ENCODE measurements at regions not wholly inside any gene's neighbourhood (a gene's known extent, or its start where the extent isn't known, plus 50 kb on each side); places are given as distances from the start of the nearest gene placed in this dataset.

DNA sequence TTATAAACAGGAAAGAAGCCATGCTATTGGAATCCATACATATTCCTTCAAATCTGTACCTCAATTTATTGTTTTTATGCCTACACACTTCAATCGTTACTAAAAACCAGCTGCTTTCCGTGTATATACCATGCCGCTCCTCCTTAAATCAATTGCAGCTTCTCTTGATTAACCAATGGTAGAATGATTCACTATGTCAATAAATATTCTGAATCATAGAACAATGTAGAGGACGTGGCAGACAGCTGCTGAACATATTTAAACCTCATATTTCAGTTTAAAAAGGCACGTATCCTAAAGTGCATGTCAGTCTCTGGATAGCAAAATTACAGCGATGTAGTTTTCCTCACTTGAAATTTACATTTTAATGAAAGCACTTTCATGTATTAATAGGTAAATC is 100.4 kb downstream of the MRPL39 start:
- no peaks in the 10 kb centered on the region for H4K20me1 ChIP-seq
- H3K4me1 ChIP-seq: peaks cover 4% of the 10 kb centered on the region
- H3K4me2 ChIP-seq: no peak overlapping the region
- no peaks in the 10 kb centered on the region for H3K36me3 ChIP-seq
- no peak overlapping the region for H3K27ac ChIP-seq
- no peak for TF ChIP-seq Cebpa-rat (IDR thresholded peaks at IDR 0.05)
- H3K27me3 ChIP-seq: no peaks in the 10 kb centered on the region
- peaks cover 6% of the 10 kb centered on the region for H3K9me3 ChIP-seq
- H3K9ac ChIP-seq: no peak overlapping the region
- no peak overlapping the region for H3K4me3 ChIP-seq

DNA sequence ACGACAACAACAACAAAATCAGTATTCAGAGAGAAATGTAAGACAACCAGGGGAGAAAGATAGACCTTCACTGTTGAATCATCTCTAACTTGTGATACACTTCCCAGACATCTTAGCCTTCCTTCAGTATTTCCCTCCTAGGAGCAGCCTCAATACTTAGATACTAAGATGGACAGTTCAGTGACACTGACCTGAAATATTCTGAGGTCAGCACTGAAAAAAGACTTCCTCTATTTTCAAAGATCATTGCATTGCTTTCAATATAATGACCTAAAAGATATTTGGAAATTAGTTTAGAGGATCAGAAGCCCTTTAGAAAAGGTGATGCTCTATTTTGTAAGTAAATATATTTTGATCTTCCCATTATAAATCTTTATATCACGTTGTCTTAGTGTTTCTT is 101.0 kb downstream of the MRPL39 start:
- H3K27me3 ChIP-seq: no peaks in the 10 kb centered on the region
- TF ChIP-seq Cebpa-rat (IDR thresholded peaks at IDR 0.05): no peak
- H3K4me2 ChIP-seq: no peak overlapping the region
- H3K9ac ChIP-seq: no peak overlapping the region
- H3K9me3 ChIP-seq: peaks cover 9% of the 10 kb centered on the region
- no peaks in the 10 kb centered on the region for H4K20me1 ChIP-seq
- H3K36me3 ChIP-seq: no peaks in the 10 kb centered on the region
- H3K27ac ChIP-seq: no peak overlapping the region
- peaks cover 10% of the 10 kb centered on the region for H3K4me1 ChIP-seq
- H3K4me3 ChIP-seq: no peak overlapping the region

DNA sequence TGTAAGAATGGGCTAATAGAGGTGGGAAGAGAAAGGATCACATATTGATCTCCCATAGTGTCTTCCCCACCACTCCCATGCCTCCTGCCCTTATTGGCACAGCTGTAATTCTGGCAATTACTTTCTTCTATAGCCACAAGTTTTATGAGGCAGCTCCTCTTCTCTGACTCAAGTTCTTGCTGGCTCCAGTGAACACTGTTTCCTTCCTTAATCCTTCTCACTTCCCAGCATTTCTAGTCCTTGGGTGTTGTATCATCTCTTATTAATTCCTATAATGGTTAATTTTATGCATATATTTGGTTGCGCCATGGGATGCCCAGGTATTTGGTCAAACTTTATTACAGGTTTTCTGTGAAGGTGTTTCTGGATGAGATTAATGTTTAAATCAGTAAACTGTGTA is 103.3 kb downstream of the MRPL39 start:
- Histone ChIP-seq H3K4me2 (no peak overlapping the region), H3K4me1 (peaks cover 10% of the 10 kb centered on the region), H4K20me1 (no peaks in the 10 kb centered on the region), H3K4me3 (no peak overlapping the region), H3K36me3 (no peaks in the 10 kb centered on the region), H3K27me3 (no peaks in the 10 kb centered on the region), H3K27ac (no peak overlapping the region), H3K9ac (no peak overlapping the region), H3K9me3 (peaks cover 10% of the 10 kb centered on the region)
- no peak for TF ChIP-seq Cebpa-rat (IDR thresholded peaks at IDR 0.05)

DNA sequence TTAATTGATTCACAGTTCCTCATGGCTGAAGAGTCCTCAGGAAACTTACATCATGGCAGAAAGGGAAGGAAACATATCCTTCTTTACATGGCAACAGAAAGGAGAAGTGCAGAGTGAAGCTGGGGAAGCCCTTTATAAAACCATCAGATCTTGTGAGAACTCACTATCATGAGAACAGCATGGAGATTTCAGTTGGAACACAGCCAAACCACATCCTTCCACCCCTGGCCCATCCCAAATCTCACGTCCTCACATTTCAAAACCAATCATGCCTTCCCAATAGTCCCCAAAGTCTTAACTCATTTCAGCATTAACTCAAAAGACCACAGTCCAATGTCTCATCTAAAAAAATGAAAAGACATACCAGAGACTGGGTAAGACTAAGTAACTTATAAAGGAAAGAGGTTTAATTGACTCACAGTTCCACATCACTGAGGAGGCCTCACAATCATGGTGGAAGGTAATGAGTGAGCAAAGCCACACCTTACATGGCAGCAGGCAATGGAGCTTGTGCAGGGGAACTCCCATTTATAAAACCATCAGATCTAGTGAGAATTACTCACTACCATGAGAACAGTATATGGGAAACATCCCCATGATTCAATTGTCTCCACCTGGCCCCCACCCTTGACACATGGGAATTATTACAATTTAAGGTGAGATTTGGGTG is 105.2 kb downstream of the MRPL39 start:
- H4K20me1 ChIP-seq: no peaks in the 10 kb centered on the region
- no peak overlapping the region for H3K4me3 ChIP-seq
- no peak for TF ChIP-seq Cebpa-rat (IDR thresholded peaks at IDR 0.05)
- peak overlapping the region; percentile 43 for H3K4me2 ChIP-seq
- H3K36me3 ChIP-seq: no peaks in the 10 kb centered on the region
- no peak overlapping the region for H3K9ac ChIP-seq
- H3K27me3 ChIP-seq: no peaks in the 10 kb centered on the region
- H3K9me3 ChIP-seq: peaks cover 17% of the 10 kb centered on the region
- H3K4me1 ChIP-seq: peaks cover 14% of the 10 kb centered on the region
- no peak overlapping the region for H3K27ac ChIP-seq

DNA sequence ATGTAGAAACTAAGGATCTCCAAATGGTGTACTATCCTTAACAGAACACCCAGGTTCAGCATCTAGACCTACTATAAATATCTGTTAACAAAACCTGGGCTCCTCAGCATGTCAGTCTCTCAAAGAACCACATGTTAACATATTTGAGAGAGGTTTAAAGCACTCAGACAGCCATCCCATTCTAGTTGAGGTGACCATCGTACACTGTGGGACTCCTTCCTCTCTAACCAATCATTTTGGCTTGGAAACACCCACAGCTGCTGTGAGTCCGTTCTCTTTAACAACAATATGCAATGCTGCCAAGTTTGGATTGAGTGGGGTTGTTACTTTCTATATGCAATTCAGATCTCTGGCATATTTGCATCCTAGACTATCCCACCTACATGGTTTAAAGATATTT is 105.8 kb downstream of the MRPL39 start:
- H3K4me3 ChIP-seq: no peak overlapping the region

DNA sequence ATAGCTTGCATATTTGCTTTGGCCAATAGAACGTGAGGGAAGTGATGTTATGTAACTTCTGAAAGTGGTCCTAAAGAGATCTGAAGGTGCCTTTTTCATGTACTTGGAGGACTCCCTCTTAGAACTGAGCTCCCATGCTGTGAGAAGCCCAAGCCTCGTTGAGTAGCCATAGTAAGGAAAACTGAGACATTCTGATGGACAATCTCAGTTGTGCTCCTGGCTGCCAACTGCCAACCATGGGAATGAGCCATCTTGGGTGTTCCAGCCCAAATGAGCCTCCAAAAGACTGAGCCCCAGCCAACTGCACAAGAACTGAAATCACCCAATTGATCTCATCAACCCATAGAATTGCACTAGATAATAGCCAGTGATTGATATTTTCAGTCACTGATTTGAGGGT is 106.7 kb downstream of the MRPL39 start:
- H3K36me3 ChIP-seq: no peaks in the 10 kb centered on the region
- H3K9ac ChIP-seq: no peak overlapping the region
- no peaks in the 10 kb centered on the region for H3K27me3 ChIP-seq
- H3K27ac ChIP-seq: no peak overlapping the region
- H3K4me1 ChIP-seq: peaks cover 28% of the 10 kb centered on the region
- H3K4me2 ChIP-seq: no peak overlapping the region
- H3K9me3 ChIP-seq: peaks cover 17% of the 10 kb centered on the region
- no peak overlapping the region for H3K4me3 ChIP-seq
- no peaks in the 10 kb centered on the region for H4K20me1 ChIP-seq
- TF ChIP-seq Cebpa-rat (IDR thresholded peaks at IDR 0.05): no peak

More for the DNA sequence above, 105.8 kb downstream of the MRPL39 start:
- H3K4me2 ChIP-seq: peak overlapping the region; percentile 43; the same call in 1 of the 2 replicates
- no peak for TF ChIP-seq Cebpa-rat (IDR thresholded peaks at IDR 0.05)
- no peaks in the 10 kb centered on the region for H4K20me1 ChIP-seq
- H3K27ac ChIP-seq: no peak overlapping the region
- peaks cover 17% of the 10 kb centered on the region for H3K9me3 ChIP-seq
- H3K36me3 ChIP-seq: no peaks in the 10 kb centered on the region
- no peaks in the 10 kb centered on the region for H3K27me3 ChIP-seq
- H3K9ac ChIP-seq: no peak overlapping the region
- peaks cover 20% of the 10 kb centered on the region for H3K4me1 ChIP-seq

DNA sequence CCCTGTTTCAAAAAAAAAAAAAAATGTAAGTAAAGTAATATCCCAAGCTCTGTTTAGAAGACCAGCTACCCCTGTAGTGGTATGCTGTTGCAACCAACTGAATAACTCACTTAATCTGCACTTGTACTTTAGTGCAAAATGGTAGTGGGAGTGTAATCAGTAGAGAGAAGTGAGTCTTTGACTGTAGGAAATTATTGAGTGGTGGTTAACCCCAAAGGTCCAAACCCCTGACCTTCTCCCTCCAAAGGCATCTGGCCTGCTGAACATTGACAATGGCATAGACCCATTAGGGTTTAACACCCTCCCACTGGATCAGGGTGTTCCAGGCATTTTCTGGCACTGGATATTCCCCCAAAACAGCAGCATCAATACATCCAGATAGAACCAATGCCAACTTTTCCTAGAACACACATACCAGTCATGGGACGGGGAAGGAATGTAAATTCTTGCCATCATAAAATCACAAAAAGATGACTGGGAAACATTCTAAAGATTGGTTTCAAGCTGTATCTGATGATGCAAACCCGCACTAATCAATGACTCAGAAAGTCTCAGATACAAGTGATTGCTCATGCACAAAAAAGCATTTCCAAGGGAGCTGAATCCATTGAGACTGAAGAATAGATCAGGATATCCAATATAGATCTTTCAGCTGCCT is 110.3 kb downstream of the MRPL39 start:
- H3K4me1 ChIP-seq: peaks cover 25% of the 10 kb centered on the region
- no peaks in the 10 kb centered on the region for H3K27me3 ChIP-seq
- peaks cover 17% of the 10 kb centered on the region for H3K9me3 ChIP-seq
- no peak overlapping the region for H3K4me2 ChIP-seq
- H3K27ac ChIP-seq: no peak overlapping the region
- H3K9ac ChIP-seq: no peak overlapping the region
- H4K20me1 ChIP-seq: no peaks in the 10 kb centered on the region
- no peaks in the 10 kb centered on the region for H3K36me3 ChIP-seq
- no peak overlapping the region for H3K4me3 ChIP-seq
- TF ChIP-seq Cebpa-rat (IDR thresholded peaks at IDR 0.05): no peak

DNA sequence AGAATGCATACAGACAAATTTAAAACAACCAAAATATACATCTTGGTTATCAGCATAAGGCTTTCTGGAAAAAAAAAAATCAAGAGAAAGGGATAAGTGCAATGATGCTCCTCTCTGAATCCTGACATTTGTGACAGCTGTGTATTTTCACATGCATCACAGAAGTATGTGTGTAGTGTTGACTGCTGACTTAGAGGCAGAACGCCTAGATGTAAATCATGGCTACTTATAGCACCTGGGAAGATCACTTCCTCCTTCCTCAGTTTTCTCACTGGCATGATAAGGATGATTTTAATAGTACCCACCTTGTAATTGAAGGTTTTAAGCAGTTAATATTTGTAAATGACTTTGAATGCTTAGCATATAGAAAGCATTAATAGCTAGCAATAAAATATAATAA is 112.5 kb downstream of the MRPL39 start:
- Histone ChIP-seq H3K9ac (no peak overlapping the region), H3K27me3 (no peaks in the 10 kb centered on the region), H3K4me1 (peaks cover 18% of the 10 kb centered on the region), H3K9me3 (peaks cover 13% of the 10 kb centered on the region), H3K4me2 (no peak overlapping the region), H3K4me3 (no peak overlapping the region), H3K27ac (no peak overlapping the region), H4K20me1 (no peaks in the 10 kb centered on the region), H3K36me3 (no peaks in the 10 kb centered on the region)
- no peak for TF ChIP-seq Cebpa-rat (IDR thresholded peaks at IDR 0.05)

DNA sequence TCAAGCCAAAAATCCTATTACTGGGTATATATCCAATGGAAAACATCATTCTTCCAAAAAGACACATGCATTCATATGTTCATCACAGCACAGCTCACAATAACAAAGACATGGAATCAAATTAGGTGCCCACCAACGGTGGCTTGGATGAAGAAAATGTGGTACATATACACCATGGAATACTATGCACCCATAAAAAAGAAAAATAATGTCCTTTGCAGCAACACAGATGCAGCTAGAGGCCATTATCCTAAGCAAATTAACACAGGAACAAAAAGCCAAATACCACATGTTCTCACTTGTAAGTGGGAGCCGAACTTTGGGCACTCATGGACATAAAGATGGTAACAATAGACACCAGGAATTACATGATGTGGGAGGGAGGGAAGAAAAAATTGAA is 113.6 kb downstream of the MRPL39 start:
- Histone ChIP-seq H3K27me3 (no peaks in the 10 kb centered on the region), H3K4me2 (no peak overlapping the region), H3K27ac (no peak overlapping the region), H3K4me1 (peaks cover 18% of the 10 kb centered on the region), H3K36me3 (no peaks in the 10 kb centered on the region), H3K9me3 (peaks cover 13% of the 10 kb centered on the region), H4K20me1 (no peaks in the 10 kb centered on the region), H3K4me3 (no peak overlapping the region), H3K9ac (no peak overlapping the region)
- TF ChIP-seq Cebpa-rat (IDR thresholded peaks at IDR 0.05): no peak

DNA sequence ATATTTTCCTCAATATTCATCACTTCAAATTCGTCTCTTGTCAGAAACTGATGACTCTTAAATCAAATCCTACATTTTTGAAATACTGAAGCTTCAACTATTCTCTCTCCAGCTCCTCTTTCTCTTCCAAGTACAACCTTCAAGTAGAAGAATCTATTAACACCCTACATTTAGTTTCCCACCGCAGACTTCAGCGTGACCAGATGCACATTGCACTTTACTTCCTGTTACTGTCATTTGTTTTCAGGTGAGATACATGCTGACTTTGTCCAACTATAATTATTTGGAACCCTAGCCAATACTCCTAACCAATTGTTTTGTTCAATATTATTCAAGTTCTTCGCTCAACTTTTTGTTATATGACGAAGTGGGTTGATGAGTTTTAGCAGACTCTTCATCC is 116.0 kb downstream of the MRPL39 start:
- Histone ChIP-seq H3K27ac (no peak overlapping the region), H3K4me3 (no peak overlapping the region), H3K4me1 (peaks cover 17% of the 10 kb centered on the region), H3K4me2 (no peak overlapping the region), H3K9ac (no peak overlapping the region), H4K20me1 (no peaks in the 10 kb centered on the region), H3K36me3 (no peaks in the 10 kb centered on the region), H3K27me3 (no peaks in the 10 kb centered on the region), H3K9me3 (peaks cover 6% of the 10 kb centered on the region; the same call in 1 of the 2 replicates)
- TF ChIP-seq Cebpa-rat (IDR thresholded peaks at IDR 0.05): no peak
